Activated naive CD8-positive, alpha-beta T cell treated with anti-CD3 and anti-CD28 coated beads, Interleukin-2, amount 10 ng/mL, durations not matched to agents 7 days and 5 days (primary cell): ENCODE measurements at regions not wholly inside any gene's neighbourhood (a gene's known extent, or its start where the extent isn't known, plus 50 kb on each side); places are given as distances from the start of the nearest gene placed in this dataset.
"Not testable (repeated sequence)": the region's sequence is repeated elsewhere in the genome, so short reads cannot be mapped to it uniquely, and the experiment has no call there.

ENCODE experiments used
- ATAC-seq: fragments of 150-1000 bp; cut with Tn5 transposase; one replicate; pipeline ENCODE4 v1.10.0; 2021; ENCODE audit warnings: low read depth, moderate library complexity
- POLR2A ChIA-PET: fragments of 350-600 bp; sonication (Branson Sonifier 250); formaldehyde crosslinking; loops from one replicate; lab custom pipeline; 2021; ENCODE audit warnings: antibody characterized with exemption; lab: Charles Lee
- DNase-seq: peaks from one replicate; pipeline ENCODE4 v3.0.0; 2021
- H3K27ac Mint-ChIP-seq: one replicate; pipeline ENCODE4 v1.8.0; 2022; ENCODE audit warnings: mild to moderate bottlenecking, mixed read lengths
- H3K27me3 Mint-ChIP-seq: one replicate; pipeline ENCODE4 v1.8.0; 2022; ENCODE audit warnings: mild to moderate bottlenecking, moderate library complexity, mixed read lengths
- H3K36me3 Mint-ChIP-seq: one replicate; pipeline ENCODE4 v1.8.0; 2021; ENCODE audit warnings: mild to moderate bottlenecking, mixed read lengths
- H3K4me1 Mint-ChIP-seq: one replicate; pipeline ENCODE4 v1.8.0; 2021; ENCODE audit warnings: mixed read lengths
- H3K4me3 Mint-ChIP-seq: one replicate; pipeline ENCODE4 v1.8.0; 2022; ENCODE audit warnings: mild to moderate bottlenecking, moderate library complexity, mixed read lengths
- H3K9me3 Mint-ChIP-seq: one replicate; pipeline ENCODE4 v1.8.0; 2021; ENCODE audit warnings: mixed read lengths

DNA sequence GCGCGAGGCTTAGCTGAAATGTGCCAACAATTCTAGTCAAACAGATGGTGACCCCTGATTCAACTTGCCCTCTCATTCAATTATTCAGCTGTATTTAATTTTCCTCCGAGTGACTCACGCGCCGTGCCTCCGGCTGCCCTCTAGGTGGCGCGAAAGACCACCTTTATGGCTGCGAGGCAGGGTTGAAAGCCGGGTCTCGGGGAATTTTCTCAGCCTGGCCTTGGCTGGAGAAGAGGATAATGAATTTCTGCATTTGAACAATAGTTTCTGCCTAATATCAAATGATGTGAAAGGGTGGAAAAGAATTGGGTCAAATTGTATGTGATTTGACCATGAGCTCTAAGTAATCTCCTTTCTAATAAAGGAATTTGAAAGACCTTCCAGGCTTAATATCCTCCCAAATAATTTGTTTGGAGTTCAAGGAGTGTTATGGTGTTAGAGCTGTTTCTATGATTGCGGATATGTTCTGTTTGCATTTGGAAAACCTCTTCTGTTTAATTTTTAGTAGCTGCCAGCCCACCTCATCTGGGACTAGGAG, 310.9 kb downstream of the ZNF536 start:
- H3K36me3 Mint-ChIP-seq = no peaks in the 10 kb centered on the region
- DNase-seq (peak; percentile 64), ATAC-seq (no peak)
- peaks cover 2% of the 10 kb centered on the region for H3K4me1 Mint-ChIP-seq
- no peak overlapping the region for H3K27ac Mint-ChIP-seq
- POLR2A ChIA-PET = no interaction called here
- no peak overlapping the region for H3K4me3 Mint-ChIP-seq
- peaks cover 15% of the 10 kb centered on the region for H3K27me3 Mint-ChIP-seq
- no peaks in the 10 kb centered on the region for H3K9me3 Mint-ChIP-seq

DNA sequence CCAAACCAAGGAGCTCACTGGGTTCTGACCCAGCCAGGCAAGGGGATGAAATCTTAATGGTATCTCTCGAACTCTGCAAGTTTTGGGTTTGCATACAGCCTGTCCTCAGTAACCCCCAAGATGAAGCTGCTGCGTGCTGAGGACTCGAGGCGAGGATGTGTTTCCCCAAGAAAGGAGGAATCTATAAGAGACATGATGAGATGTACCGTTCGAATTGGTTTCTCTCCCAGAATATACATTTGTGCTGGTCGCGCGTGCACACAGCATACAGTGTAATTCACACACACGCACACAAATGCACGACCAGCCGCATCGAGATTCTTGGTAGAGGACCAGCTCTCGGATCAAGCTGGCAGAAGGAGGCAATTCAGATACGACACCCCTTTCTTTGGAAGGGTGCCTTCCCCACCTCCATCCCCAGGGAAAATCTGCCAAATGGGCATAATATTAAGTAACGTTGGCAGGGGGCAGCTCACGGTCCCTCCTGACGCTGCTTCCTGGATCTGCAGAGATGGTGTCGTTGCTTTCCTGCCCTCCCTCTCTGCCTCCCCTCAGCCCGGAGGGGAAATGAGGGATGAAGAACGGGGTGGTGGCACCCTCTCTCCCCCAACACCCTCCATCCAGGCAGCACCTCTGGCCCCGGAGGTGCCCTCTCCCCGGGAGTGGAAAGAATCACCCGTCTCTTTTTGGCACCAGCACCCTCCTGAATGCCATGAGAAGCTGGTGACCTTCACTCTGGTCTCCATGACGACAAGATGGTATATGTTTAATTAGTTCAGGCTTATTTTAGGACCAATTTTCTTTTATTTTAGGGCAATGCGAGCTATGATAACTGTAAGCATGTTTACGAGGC, 310.2 kb downstream of the ZNF536 start:
- DNase-seq (no peak), ATAC-seq (no peak)
- Mint-ChIP-seq H3K27ac (no peak overlapping the region), H3K36me3 (no peaks in the 10 kb centered on the region), H3K4me3 (no peak overlapping the region), H3K27me3 (peaks cover 14% of the 10 kb centered on the region), H3K4me1 (peaks cover 2% of the 10 kb centered on the region), H3K9me3 (no peaks in the 10 kb centered on the region)
- POLR2A ChIA-PET = no interaction called here

DNA sequence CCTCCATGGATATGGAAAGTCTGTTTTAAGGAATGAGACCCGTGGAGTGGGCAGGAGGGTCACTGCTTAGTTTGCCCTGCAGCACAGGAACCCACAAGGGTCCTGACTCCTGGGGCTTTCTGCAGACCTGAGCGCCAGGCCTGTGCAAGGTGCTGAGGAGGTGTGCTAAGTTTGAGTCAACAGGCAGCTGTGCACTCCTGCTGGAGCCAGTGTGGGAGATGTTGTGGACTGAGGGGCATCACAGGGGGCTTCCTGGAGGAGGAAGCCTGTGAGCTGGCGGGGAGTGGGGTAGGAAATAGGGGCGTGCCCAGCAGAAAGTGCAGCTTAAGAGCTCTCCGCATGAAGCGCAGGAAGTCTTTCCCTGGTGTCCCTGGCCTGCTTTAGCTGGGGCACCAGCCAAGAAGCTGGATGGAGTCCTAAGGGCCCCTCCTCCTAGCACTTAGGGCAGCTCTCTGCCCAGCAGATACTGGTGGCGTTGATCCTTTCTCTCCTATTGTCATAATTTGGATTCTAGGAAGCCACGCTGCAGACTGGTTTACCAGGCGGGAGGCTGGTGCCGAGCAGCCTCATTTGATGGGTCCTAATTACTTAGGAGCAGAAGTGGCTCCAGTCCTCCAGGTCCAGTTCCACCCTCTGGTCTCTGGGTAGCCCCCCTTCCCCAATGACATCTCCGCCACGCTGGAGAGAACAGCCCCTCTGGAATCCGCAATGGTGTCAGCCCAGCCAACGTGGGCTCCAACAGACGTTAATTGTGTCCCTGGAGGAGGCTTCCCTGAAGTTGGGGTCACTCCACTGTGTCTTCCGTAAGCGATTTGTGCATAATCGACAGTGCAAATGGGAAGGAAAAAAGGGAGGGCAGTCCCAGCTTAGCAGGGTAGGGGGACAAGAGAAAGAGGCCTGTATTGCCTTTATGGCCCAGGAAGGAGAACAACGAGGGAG, 309.2 kb downstream of the ZNF536 start:
- H3K36me3 Mint-ChIP-seq = no peaks in the 10 kb centered on the region
- POLR2A ChIA-PET = no interaction called here
- H3K9me3 Mint-ChIP-seq = no peaks in the 10 kb centered on the region
- DNase-seq = no peak
- H3K4me3 Mint-ChIP-seq = no peak overlapping the region
- peaks cover 2% of the 10 kb centered on the region for H3K4me1 Mint-ChIP-seq
- H3K27ac Mint-ChIP-seq = no peak overlapping the region
- no peak for ATAC-seq
- H3K27me3 Mint-ChIP-seq = peaks cover 4% of the 10 kb centered on the region

DNA sequence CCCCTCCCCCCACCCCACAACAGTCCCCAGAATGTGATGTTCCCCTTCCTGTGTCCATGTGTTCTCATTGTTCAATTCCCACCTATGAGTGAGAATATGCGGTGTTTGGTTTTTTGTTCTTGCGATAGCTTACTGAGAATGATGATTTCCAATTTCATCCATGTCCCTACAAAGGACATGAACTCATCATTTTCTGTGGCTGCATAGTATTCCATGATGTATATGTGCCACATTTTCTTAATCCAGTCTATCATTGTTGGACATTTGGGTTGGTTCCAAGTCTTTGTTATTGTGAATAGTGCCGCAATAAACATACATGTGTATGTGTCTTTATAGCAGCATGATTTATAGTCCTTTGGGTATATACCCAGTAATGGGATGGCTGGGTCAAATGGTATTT, 308.2 kb downstream of the ZNF536 start:
- DNase-seq, H3K27ac Mint-ChIP-seq, H3K9me3 Mint-ChIP-seq, H3K4me3 Mint-ChIP-seq, H3K27me3 Mint-ChIP-seq, ATAC-seq, H3K4me1 Mint-ChIP-seq, POLR2A ChIA-PET, H3K36me3 Mint-ChIP-seq: not testable (repeated sequence)

DNA sequence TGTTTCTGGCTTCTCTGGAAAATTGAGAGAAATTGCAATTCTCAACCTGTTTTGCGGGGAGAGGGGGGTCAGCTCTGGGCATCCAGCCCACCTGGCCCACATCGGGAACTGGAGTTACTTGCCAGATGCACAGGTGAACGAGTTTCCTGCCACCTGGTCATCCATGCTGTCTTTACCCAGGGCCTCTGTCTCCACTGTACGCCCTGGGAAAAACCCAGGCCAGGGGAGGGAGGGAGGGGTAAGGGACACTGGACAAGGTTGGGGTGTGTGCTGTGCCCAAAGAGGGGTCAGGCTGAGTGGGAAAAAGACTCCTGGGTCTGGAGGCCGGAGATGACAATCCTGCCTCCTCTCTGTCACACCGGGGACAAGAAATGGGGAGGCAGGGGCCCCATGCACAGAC, 307.6 kb downstream of the ZNF536 start:
- no peak overlapping the region for H3K27ac Mint-ChIP-seq
- no peak overlapping the region for H3K4me3 Mint-ChIP-seq
- no peaks in the 10 kb centered on the region for H3K36me3 Mint-ChIP-seq
- no peak for DNase-seq
- POLR2A ChIA-PET = no interaction called here
- ATAC-seq = no peak
- peaks cover 2% of the 10 kb centered on the region for H3K4me1 Mint-ChIP-seq
- no peaks in the 10 kb centered on the region for H3K9me3 Mint-ChIP-seq
- peaks cover 4% of the 10 kb centered on the region for H3K27me3 Mint-ChIP-seq

DNA sequence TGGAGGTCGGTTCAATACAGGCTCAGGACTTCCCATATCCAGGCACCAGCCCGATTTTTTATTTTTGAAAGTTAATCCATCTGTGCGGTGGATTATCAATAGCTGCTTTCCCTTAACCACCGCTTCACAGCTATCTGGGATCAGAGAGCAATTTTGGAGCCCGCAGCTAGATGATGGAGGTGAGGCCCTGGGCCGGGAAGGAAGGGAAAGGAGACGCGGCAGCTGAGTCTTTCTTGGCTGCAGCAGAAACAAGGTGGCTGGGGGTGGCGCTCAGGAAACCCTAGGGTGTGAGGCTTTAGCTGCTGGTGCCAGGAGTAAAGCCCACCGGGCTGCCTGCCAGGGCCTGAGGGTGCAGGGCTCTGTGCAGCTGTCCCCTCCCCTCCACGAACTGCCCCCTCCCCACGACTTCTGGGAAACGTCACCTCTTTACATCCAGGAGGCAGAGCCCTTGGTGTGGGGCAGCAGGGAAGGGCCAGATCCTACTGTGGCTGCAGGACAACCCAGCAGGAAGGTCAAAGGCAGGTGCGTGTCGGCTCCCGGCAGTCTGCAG, 307.0 kb downstream of the ZNF536 start:
- Mint-ChIP-seq H3K9me3 (no peaks in the 10 kb centered on the region), H3K27ac (no peak overlapping the region), H3K4me1 (peaks cover 2% of the 10 kb centered on the region), H3K4me3 (no peak overlapping the region), H3K27me3 (peaks cover 4% of the 10 kb centered on the region), H3K36me3 (no peaks in the 10 kb centered on the region)
- no peak for ATAC-seq
- DNase-seq = no peak
- POLR2A ChIA-PET = no interaction called here

DNA sequence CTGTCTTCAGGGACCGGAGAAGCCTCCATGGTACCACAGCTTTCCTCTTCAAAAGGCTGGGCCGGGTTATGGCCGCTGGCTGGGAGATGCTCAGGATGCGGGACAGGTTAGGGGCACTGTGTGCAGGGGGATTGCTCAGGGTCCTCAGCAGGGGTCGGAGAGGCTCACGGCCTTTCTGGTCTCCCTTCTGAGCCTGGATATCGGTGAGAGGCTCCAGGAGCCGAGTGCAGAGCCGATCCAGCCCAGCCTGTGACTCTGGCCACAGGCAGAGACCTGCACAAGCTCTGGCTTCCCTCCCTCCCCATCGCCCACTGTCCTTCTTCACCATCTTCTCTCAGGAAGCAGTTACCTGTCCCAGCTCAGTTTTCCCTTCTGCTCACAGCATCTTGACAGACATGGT, 306.0 kb downstream of the ZNF536 start:
- Mint-ChIP-seq H3K27ac (no peak overlapping the region), H3K27me3 (peaks cover 4% of the 10 kb centered on the region), H3K9me3 (no peaks in the 10 kb centered on the region), H3K4me3 (no peak overlapping the region), H3K36me3 (no peaks in the 10 kb centered on the region), H3K4me1 (peaks cover 2% of the 10 kb centered on the region)
- POLR2A ChIA-PET = no interaction called here
- DNase-seq (no peak), ATAC-seq (no peak)

DNA sequence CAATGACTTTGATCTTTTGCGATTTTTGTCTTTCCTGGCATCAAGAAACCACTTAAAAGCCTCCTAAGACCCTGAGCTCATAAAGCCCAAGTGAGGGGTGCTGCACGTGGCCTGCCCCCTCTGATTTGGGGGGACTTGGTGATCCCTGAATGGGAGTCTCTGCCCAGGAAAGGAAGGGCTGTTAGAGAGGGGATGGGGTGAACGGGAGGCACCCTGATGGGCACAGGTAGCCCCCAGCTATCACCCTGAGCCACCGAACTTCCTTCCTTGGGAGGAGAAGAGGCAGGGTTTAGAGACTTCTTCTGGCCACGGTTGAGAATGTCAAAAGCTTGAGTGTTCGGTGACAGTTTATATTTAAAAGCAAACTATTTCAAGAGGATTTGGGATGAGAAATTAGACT, 305.5 kb downstream of the ZNF536 start:
- no peak overlapping the region for H3K27ac Mint-ChIP-seq
- ATAC-seq = no peak
- H3K27me3 Mint-ChIP-seq = peaks cover 2% of the 10 kb centered on the region
- POLR2A ChIA-PET = no interaction called here
- no peaks in the 10 kb centered on the region for H3K9me3 Mint-ChIP-seq
- H3K4me3 Mint-ChIP-seq = no peak overlapping the region
- DNase-seq = no peak
- no peaks in the 10 kb centered on the region for H3K4me1 Mint-ChIP-seq
- no peaks in the 10 kb centered on the region for H3K36me3 Mint-ChIP-seq

DNA sequence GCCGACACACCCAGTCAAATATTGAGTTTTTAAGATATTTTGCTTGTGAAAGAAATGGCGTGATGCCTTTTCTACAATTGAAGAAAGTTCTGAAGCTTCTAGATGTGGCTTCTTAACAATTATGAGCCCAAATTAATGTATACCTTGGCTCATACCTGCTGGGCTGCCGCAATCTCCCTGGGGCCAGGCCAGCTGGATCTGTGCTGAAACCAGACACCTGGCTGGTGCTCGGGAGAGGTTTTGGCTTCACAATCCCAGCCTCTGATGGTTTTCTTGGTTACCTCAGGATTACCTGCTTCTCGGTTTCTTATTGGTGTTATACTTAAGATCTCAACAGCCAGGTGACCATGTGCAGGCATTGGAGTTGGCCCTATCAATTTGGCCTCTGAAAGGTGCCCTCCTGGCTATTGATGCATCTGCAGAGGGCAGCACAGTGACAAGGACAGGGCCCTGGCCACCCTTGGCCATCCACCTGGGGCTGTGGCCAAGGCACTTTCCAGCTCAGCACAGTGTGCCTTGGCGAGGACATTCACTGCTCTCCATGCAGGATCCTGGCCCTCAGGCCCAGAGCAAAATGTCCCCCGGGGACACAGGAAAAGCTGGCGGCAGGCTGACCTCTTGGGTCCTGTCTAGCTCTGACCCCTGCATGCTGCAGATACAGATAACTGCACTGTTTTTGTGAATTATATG, 305.0 kb downstream of the ZNF536 start:
- Mint-ChIP-seq H3K4me3 (no peak overlapping the region), H3K27ac (no peak overlapping the region), H3K36me3 (no peaks in the 10 kb centered on the region), H3K4me1 (no peaks in the 10 kb centered on the region), H3K9me3 (no peaks in the 10 kb centered on the region), H3K27me3 (peaks cover 2% of the 10 kb centered on the region)
- POLR2A ChIA-PET = no interaction called here
- no peak for ATAC-seq
- no peak for DNase-seq

DNA sequence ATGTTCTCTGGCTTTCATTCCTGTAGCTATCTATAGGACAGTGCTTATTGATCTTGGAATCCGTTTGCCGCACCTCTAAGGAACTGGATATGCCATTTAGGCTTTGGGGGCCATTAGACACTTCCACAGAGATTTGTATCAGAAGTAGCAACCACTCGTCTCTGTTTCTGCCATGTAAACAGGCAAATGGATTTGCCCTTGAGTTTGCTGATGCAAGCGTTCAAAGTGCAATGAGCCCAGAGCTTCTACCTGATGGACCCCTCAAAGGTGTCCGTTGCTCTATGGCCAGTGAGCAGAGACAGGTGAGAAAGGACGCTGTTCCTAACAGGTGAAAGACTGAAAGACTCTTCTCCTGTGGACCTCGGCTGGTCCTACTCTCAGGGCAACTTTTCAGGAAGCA, 302.9 kb downstream of the ZNF536 start:
- Mint-ChIP-seq H3K4me3 (no peak overlapping the region), H3K9me3 (no peaks in the 10 kb centered on the region), H3K4me1 (no peaks in the 10 kb centered on the region), H3K36me3 (no peaks in the 10 kb centered on the region), H3K27ac (no peak overlapping the region), H3K27me3 (peaks cover 2% of the 10 kb centered on the region)
- ATAC-seq = no peak
- no peak for DNase-seq
- POLR2A ChIA-PET = no interaction called here

DNA sequence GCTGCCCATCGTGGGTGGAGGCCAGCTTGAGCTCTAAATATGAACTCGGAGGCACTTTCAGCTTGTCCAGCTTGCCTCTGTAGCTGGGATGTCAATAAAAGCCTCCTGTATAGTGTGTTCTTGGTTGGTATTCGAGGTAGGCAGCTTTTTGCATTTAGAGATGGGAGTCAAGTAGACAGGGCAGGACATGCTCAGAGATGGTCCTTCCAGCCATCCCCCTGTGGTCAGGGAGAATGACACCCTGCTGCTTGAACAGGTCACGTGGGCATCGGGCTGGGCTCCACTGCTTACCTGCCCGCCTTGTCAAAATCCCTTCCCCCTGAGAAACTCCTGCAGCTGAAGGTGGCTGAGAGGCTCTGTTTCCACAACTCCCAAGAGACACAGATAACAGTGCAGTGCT, 302.5 kb downstream of the ZNF536 start:
- H3K4me1 Mint-ChIP-seq = no peaks in the 10 kb centered on the region
- POLR2A ChIA-PET = no interaction called here
- DNase-seq (no peak), ATAC-seq (no peak)
- no peaks in the 10 kb centered on the region for H3K36me3 Mint-ChIP-seq
- H3K9me3 Mint-ChIP-seq = no peaks in the 10 kb centered on the region
- H3K27ac Mint-ChIP-seq = no peak overlapping the region
- peaks cover 2% of the 10 kb centered on the region for H3K27me3 Mint-ChIP-seq
- H3K4me3 Mint-ChIP-seq = no peak overlapping the region

DNA sequence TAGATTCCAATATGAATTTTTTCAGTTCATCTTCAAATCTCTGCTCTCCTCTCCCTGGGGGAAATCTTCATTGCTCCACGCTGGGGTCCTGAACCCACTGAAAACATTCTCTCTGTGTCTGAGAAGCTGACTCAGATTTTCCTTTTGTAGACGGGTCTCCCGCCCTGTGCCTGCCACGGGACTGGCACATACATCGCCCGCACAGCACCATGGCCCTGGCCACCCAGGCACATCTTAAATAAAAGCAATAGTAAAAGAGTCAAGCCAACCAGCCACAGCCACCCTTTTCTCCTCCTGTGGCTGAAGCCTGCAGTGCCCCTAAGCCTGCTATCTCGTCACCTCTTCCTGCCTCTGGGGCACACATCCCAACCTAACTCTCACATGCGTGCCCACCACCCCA, 301.2 kb downstream of the ZNF536 start:
- no peaks in the 10 kb centered on the region for H3K9me3 Mint-ChIP-seq
- no peak for DNase-seq
- H3K4me3 Mint-ChIP-seq = no peak overlapping the region
- no peaks in the 10 kb centered on the region for H3K36me3 Mint-ChIP-seq
- H3K4me1 Mint-ChIP-seq = no peaks in the 10 kb centered on the region
- no peak overlapping the region for H3K27ac Mint-ChIP-seq
- ATAC-seq = no peak
- POLR2A ChIA-PET = no interaction called here
- peaks cover 2% of the 10 kb centered on the region for H3K27me3 Mint-ChIP-seq

DNA sequence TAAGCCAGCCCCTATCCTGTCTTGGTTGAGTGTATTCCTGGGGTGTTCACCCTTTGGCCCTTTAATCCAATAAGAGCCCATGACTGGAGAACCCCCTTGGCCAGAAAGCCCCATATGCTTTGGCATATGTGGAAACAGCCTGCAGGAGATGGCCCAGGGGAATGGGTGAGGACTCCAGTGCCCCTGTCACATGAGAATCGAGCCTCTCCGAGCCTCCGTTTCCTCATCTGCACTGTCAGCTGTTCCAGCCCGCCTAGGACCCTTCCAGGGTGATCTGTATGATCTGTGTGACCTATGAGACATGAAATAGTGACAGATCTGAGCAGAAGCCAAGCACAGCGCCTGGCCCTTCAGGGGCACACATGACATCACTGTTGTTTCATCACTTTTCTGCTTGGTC, 300.7 kb downstream of the ZNF536 start:
- POLR2A ChIA-PET = no interaction called here
- no peaks in the 10 kb centered on the region for H3K4me1 Mint-ChIP-seq
- ATAC-seq (no peak), DNase-seq (no peak)
- H3K4me3 Mint-ChIP-seq = no peak overlapping the region
- H3K27me3 Mint-ChIP-seq = peaks cover 2% of the 10 kb centered on the region
- H3K9me3 Mint-ChIP-seq = no peaks in the 10 kb centered on the region
- no peak overlapping the region for H3K27ac Mint-ChIP-seq
- H3K36me3 Mint-ChIP-seq = no peaks in the 10 kb centered on the region
